Type B pancreatic cell (in vitro differentiated cells): ENCODE measurements at regions not wholly inside any gene's neighbourhood (a gene's known extent, or its start where the extent isn't known, plus 50 kb on each side); places are given as distances from the start of the nearest gene placed in this dataset.

Source experiments
- DNase-seq: peaks from one replicate; pipeline ENCODE4 v3.0.0; 2021; ENCODE audit warnings: mixed read lengths; ENCODE audit not compliant: unreplicated experiment; ENCODE audit errors: extremely low spot score
- H3K27ac Mint-ChIP-seq: 2 replicates; pipeline ENCODE4 v1.8.0; 2021; ENCODE audit warnings: mild to moderate bottlenecking, mixed read lengths
- H3K27me3 Mint-ChIP-seq: 2 replicates; pipeline ENCODE4 v1.8.0; 2021; ENCODE audit warnings: mixed read lengths
- H3K36me3 Mint-ChIP-seq: 2 replicates; pipeline ENCODE4 v1.8.0; 2021; ENCODE audit warnings: mixed read lengths
- H3K4me1 Mint-ChIP-seq: one replicate; pipeline ENCODE4 v1.8.0; 2021; ENCODE audit warnings: mixed read lengths; ENCODE audit not compliant: unreplicated experiment
- H3K4me3 Mint-ChIP-seq: 2 replicates; pipeline ENCODE4 v1.8.0; 2021; ENCODE audit warnings: mild to moderate bottlenecking, mixed read lengths
- H3K9me3 Mint-ChIP-seq: 2 replicates; pipeline ENCODE4 v1.8.0; 2021; ENCODE audit warnings: mixed read lengths
- TF ChIP-seq, protein P1 (sequence below): fragments of 200-600 bp; sonication (generic); conservative IDR thresholded peaks from 2 replicates; pipeline ENCODE4 v1.5.0; 2021; ENCODE audit warnings: antibody characterized with exemption, mild to moderate bottlenecking

DNA sequence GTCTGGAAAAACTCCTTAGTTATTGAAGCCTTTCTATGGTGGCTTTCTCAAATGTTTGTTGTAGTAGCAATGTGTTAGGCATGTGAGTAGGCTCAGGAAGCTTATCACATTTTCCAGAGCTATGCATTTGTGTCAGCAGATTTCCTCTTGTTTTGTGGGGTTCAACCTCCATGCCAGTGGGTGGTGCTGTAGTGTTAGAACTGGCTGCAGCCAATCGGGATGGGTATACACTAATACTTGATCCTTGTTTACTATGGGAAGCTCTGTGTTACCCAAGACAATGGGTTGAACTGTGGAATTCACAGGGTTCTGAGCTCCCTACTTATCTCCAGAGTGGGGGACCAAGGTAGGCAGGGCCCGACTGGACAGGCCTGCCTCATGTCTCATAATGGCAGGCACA lies 348.5 kb upstream of the ADAMTS5 start:
- TF ChIP-seq, protein P1, sequence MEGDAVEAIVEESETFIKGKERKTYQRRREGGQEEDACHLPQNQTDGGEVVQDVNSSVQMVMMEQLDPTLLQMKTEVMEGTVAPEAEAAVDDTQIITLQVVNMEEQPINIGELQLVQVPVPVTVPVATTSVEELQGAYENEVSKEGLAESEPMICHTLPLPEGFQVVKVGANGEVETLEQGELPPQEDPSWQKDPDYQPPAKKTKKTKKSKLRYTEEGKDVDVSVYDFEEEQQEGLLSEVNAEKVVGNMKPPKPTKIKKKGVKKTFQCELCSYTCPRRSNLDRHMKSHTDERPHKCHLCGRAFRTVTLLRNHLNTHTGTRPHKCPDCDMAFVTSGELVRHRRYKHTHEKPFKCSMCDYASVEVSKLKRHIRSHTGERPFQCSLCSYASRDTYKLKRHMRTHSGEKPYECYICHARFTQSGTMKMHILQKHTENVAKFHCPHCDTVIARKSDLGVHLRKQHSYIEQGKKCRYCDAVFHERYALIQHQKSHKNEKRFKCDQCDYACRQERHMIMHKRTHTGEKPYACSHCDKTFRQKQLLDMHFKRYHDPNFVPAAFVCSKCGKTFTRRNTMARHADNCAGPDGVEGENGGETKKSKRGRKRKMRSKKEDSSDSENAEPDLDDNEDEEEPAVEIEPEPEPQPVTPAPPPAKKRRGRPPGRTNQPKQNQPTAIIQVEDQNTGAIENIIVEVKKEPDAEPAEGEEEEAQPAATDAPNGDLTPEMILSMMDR = no peak
- H3K4me3 Mint-ChIP-seq = no peak overlapping the region
- no peaks in the 10 kb centered on the region for H3K36me3 Mint-ChIP-seq
- no peak overlapping the region for H3K27ac Mint-ChIP-seq
- no peaks in the 10 kb centered on the region for H3K9me3 Mint-ChIP-seq
- no peaks in the 10 kb centered on the region for H3K4me1 Mint-ChIP-seq
- no peak for DNase-seq
- H3K27me3 Mint-ChIP-seq = no peaks in the 10 kb centered on the region

DNA sequence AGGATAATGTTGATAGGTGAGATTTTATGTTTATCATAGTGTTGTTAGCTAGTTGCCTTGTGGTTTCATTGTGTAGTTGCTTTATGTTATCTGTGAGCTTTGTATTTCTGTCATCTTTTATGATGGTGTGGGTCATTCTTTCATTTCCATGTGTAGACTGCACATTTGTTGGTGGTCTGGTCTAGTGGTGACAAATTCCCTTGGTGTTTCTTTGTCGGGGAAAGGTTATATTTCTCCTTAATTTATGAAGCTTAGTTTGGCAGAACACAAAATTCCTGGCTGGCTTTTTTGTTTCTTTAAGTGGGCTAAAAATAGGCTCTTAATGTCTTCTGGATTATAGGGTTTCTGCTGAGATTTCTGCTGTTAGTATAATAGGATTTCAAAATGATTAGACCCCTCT lies 347.2 kb upstream of the ADAMTS5 start:
- H3K36me3 Mint-ChIP-seq = no peaks in the 10 kb centered on the region
- TF ChIP-seq, protein P1 = no peak
- DNase-seq = no peak
- no peaks in the 10 kb centered on the region for H3K27me3 Mint-ChIP-seq
- no peak overlapping the region for H3K4me3 Mint-ChIP-seq
- H3K9me3 Mint-ChIP-seq = no peaks in the 10 kb centered on the region
- H3K4me1 Mint-ChIP-seq = no peaks in the 10 kb centered on the region
- no peak overlapping the region for H3K27ac Mint-ChIP-seq

DNA sequence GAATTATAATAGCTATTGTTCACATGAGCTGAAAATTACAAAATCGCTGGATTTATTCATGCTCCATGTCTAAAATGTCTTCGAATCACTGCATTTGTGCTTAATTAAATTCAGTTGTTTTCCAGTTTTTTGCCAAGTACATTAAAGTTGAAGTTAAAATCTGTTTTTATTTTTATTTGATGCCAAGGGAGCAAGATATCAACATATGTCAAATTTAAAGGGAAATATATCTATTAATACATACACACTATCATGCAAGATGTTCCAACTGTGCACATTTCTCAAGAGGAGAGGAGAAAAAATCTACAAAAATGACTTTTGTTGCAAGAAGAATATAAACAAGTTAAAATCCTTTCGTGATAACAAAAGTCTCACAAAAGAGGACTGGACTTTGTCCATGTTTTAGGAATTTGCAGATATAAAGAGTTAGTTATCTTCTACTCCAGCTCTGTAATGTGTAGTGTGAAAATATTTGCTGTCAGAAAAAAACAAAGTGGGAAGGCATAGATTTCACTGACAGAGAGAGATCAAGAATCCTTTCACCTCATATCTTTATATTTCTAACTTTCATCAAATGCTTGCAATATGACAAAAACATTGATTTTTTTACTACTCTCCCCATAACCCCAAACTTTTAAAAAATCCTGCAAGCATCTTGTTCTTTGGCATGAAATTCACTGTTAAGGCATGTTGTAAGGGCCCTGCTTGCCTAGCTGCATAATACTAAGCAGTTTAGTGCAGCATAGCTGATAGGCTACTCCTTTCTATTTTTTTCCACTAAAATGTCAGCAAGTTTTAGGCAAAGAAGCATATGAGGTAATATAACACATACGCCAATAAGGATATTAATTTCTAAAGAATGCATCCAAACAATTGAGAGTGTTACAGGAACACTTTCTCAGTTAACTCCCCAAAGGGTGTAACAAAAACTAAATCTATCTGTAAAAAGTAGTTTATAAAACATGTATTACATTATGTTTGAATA lies 340.2 kb upstream of the ADAMTS5 start:
- TF ChIP-seq, protein P1 = no peak
- Mint-ChIP-seq H3K9me3 (peaks cover 2% of the 10 kb centered on the region), H3K4me1 (no peaks in the 10 kb centered on the region), H3K36me3 (no peaks in the 10 kb centered on the region), H3K27me3 (no peaks in the 10 kb centered on the region), H3K4me3 (no peak overlapping the region), H3K27ac (no peak overlapping the region)
- DNase-seq = no peak

DNA sequence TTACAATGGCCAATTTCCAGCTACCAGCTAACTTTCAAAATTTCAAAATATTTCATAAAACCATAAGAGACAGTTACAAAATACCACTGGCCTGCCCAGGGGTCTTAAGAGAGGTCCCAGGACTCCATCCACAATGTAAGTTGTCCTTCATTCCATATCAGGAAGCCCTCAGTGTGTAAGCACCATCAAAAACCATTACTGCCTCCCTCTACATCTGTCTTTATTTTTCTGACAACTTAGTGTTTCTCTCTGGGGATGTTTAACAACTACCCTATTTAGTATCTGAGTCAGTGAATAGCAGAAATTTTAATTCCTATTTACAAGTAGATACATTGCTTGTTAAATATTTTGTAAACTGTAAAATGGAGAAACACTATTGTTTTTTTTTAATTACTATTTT lies 339.3 kb upstream of the ADAMTS5 start:
- Mint-ChIP-seq H3K9me3 (peaks cover 4% of the 10 kb centered on the region), H3K4me3 (no peak overlapping the region), H3K36me3 (no peaks in the 10 kb centered on the region), H3K4me1 (no peaks in the 10 kb centered on the region), H3K27ac (no peak overlapping the region), H3K27me3 (no peaks in the 10 kb centered on the region)
- TF ChIP-seq, protein P1 = no peak
- no peak for DNase-seq

DNA sequence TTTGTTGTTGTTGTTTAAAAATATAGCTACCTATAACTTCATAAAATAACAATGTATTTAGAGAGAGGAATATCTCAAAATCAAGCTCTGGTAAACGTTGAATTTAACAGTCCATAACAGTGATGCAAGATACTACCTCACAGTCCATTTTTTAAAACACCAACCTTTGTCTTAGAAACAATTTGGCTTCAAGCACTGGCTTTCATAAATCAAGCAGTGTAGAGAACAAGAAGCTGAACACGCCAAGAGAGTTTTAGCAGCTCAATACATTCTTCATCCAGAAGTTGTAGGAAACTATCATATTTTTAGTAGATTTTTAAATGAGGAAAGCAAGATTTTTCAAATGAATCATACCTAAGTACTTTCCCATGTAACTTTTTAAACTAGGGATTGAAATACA lies 334.3 kb upstream of the ADAMTS5 start:
- H3K36me3 Mint-ChIP-seq = no peaks in the 10 kb centered on the region
- no peaks in the 10 kb centered on the region for H3K4me1 Mint-ChIP-seq
- H3K9me3 Mint-ChIP-seq = peaks cover 14% of the 10 kb centered on the region
- TF ChIP-seq, protein P1 = no peak
- no peak overlapping the region for H3K4me3 Mint-ChIP-seq
- no peak overlapping the region for H3K27ac Mint-ChIP-seq
- no peak for DNase-seq
- no peaks in the 10 kb centered on the region for H3K27me3 Mint-ChIP-seq
